ENCODE measurements at regions not wholly inside any gene's neighbourhood (a gene's known extent, or its start where the extent isn't known, plus 50 kb on each side); places are given as distances from the start of the nearest gene placed in this dataset.

DNA sequence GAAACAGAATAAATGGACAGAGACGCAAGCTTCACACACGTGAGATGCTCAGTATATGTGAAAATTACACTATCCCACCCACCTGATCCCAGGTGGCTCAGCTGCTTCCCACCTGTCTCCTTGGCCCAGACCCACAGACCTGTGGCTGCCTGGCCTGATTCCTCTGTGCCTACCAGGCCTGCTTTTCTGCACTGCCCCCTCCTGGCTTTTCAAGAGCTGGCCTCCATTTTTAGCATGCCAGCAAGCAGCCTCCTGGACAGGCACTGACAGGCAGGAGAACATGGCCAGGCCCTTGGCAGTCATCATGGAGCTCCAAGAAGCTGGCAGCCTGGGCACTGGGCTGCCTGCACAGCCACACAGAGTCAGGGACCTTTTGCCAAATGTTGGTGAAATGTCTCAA is 79.5 kb upstream of the HMGXB4 start:
- Histone ChIP-seq H2AFZ (ENCODE audit: low read depth, low read length) (no peak overlapping the region), H3K36me3 (ENCODE audit: control insufficient read depth in 2 of 2, extremely low read depth in 1 of 2, insufficient read depth in 2 of 2, low read length in 2 of 2) (no peaks in the 10 kb centered on the region), H3K9me1 (replicated peaks; ENCODE audit: control insufficient read depth, extremely low read depth, insufficient read depth, low read length) (no peaks in the 10 kb centered on the region), H4K20me1 (replicated peaks; ENCODE audit: control insufficient read depth, extremely low read depth, insufficient read depth, low read length) (no peaks in the 10 kb centered on the region), H3K27ac (ENCODE audit: insufficient read depth, low read depth, low read length) (no peak overlapping the region), H3K79me2 (ENCODE audit: control insufficient read depth, insufficient read depth, low read length) (no peaks in the 10 kb centered on the region), H3K4me3 (replicated peaks in 1 of 3; ENCODE audit: insufficient read depth in 1 of 3, low read depth in 1 of 3, low read length in 3 of 3) (no peak overlapping the region), H3K9ac (replicated peaks; ENCODE audit: extremely low read depth, insufficient read depth, low read length) (no peak overlapping the region), H3K4me1 (ENCODE audit: control insufficient read depth, extremely low read depth, insufficient read depth, low read length) (no peaks in the 10 kb centered on the region), H3K4me2 (ENCODE audit: insufficient read depth, low read length) (no peak overlapping the region), H3K27me3 (ENCODE audit: control insufficient read depth in 2 of 2, insufficient read depth in 2 of 2, low read length in 2 of 2) (no peaks in the 10 kb centered on the region), H3K9me3 (replicated peaks; ENCODE audit: control insufficient read depth, insufficient read depth, low read length) (no peaks in the 10 kb centered on the region)
- BruUV-seq (replicated peaks): no TSS peak
- TF ChIP-seq POLR2A (IDR thresholded peaks at IDR 0.05; ENCODE audit: low read depth, low read length) (no peak), POLR2AphosphoS5 (IDR thresholded peaks at IDR 0.05; ENCODE audit: insufficient read depth, low read depth, low read length) (no peak), EZH2 (IDR thresholded peaks at IDR 0.05; ENCODE audit: borderline replicate concordance, low read depth, low read length, severe bottlenecking) (no peak), MYC (IDR thresholded peaks at IDR 0.05; ENCODE audit: low read depth, low read length) (no peak), JUN (IDR thresholded peaks at IDR 0.05; ENCODE audit: borderline replicate concordance, insufficient read depth, insufficient read length, low read depth) (no peak), GATA2 (IDR thresholded peaks at IDR 0.05; ENCODE audit: insufficient read depth, insufficient read length, low read depth, low read length) (no peak), FOS (IDR thresholded peaks at IDR 0.05; ENCODE audit: borderline replicate concordance, insufficient read depth, low read length) (no peak)
- TF ChIP-seq, protein P1, sequence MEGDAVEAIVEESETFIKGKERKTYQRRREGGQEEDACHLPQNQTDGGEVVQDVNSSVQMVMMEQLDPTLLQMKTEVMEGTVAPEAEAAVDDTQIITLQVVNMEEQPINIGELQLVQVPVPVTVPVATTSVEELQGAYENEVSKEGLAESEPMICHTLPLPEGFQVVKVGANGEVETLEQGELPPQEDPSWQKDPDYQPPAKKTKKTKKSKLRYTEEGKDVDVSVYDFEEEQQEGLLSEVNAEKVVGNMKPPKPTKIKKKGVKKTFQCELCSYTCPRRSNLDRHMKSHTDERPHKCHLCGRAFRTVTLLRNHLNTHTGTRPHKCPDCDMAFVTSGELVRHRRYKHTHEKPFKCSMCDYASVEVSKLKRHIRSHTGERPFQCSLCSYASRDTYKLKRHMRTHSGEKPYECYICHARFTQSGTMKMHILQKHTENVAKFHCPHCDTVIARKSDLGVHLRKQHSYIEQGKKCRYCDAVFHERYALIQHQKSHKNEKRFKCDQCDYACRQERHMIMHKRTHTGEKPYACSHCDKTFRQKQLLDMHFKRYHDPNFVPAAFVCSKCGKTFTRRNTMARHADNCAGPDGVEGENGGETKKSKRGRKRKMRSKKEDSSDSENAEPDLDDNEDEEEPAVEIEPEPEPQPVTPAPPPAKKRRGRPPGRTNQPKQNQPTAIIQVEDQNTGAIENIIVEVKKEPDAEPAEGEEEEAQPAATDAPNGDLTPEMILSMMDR (IDR thresholded peaks at IDR 0.05; ENCODE audit: extremely low read depth in 1 of 2, insufficient read depth in 1 of 2, low read depth in 1 of 2, low read length in 2 of 2): no peak
- TF ChIP-seq, protein P2, sequence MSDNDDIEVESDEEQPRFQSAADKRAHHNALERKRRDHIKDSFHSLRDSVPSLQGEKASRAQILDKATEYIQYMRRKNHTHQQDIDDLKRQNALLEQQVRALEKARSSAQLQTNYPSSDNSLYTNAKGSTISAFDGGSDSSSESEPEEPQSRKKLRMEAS (IDR thresholded peaks at IDR 0.05; ENCODE audit: insufficient read depth, insufficient read length): no peak
- FAIRE-seq: no peak
- ChIA-PET POLR2A (no interaction called here), CTCF (interaction anchor here (0.9 to 1.5 kb wide), 4 partner anchors 27 to 54 kb away, joined by 3 to 4 read pairs (median 3); no protein-coding TSS in a partner anchor)
- intact Hi-C loops (cut with micrococcal nuclease): no loop called here
- no peak for DNase-seq (ENCODE audit: low read depth, low spot score)
- dilution Hi-C loops (cut with MboI; ENCODE audit: extremely low pct_ligation_motif_present, low sequenced_read_pairs): no loop called here
